ENCODE measurements at regions not wholly inside any gene's neighbourhood (a gene's known extent, or its start where the extent isn't known, plus 50 kb on each side); places are given as distances from the start of the nearest gene placed in this dataset.

DNA sequence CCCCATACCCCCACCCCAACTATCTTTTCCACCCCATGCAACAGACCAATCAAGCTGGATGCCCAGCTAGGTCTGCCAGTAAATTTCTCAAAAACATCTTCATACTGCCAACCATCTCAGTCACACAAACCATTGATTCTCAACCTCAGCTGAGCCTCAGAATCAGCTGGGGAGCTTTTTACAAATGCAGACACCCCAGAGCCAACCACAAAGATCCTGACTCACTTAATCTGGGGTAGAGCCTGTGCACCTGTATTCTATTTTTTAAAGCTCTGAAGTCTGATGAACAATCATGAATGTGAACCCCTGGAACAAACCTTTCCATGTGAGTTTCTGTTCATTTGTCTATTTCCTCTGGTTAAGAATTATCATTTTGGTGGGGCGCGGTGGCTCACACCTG is 66.0 kb downstream of the ZNF281 start:
- TF ChIP-seq, protein P1, sequence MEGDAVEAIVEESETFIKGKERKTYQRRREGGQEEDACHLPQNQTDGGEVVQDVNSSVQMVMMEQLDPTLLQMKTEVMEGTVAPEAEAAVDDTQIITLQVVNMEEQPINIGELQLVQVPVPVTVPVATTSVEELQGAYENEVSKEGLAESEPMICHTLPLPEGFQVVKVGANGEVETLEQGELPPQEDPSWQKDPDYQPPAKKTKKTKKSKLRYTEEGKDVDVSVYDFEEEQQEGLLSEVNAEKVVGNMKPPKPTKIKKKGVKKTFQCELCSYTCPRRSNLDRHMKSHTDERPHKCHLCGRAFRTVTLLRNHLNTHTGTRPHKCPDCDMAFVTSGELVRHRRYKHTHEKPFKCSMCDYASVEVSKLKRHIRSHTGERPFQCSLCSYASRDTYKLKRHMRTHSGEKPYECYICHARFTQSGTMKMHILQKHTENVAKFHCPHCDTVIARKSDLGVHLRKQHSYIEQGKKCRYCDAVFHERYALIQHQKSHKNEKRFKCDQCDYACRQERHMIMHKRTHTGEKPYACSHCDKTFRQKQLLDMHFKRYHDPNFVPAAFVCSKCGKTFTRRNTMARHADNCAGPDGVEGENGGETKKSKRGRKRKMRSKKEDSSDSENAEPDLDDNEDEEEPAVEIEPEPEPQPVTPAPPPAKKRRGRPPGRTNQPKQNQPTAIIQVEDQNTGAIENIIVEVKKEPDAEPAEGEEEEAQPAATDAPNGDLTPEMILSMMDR (IDR thresholded peaks at IDR 0.05; ENCODE audit: low read depth, low read length) = no peak
- TF ChIP-seq, protein P2, sequence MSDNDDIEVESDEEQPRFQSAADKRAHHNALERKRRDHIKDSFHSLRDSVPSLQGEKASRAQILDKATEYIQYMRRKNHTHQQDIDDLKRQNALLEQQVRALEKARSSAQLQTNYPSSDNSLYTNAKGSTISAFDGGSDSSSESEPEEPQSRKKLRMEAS (IDR thresholded peaks at IDR 0.05; ENCODE audit: low read depth, low read length) = no peak
